HG02798 (cell line): ENCODE measurements at regions not wholly inside any gene's neighbourhood (a gene's known extent, or its start where the extent isn't known, plus 50 kb on each side); places are given as distances from the start of the nearest gene placed in this dataset.
"Not testable (repeated sequence)": the region's sequence is repeated elsewhere in the genome, so short reads cannot be mapped to it uniquely, and the experiment has no call there.

Source experiments
- ATAC-seq: cut with Tn5 transposase; IDR thresholded peaks from one replicate; pipeline ENCODE4 v1.9.1; 2021; ENCODE audit warnings: mild to moderate bottlenecking; ENCODE audit not compliant: unreplicated experiment, poor library complexity

GRCh38 chr1:29801561-29801973 is 565.2 kb downstream of the PTPRU start:
- ATAC-seq: no peak

- ATAC-seq: no peak
Measured at GRCh38 chr1:29801003-29801402, 564.7 kb downstream of the PTPRU start.

- ATAC-seq: no peak
Measured at GRCh38 chr1:29800522-29800956, 564.2 kb downstream of the PTPRU start.

- no peak for ATAC-seq
Measured at GRCh38 chr1:29800120-29800519, 563.8 kb downstream of the PTPRU start.

GRCh38 chr1:29798699-29799566 is 562.6 kb downstream of the PTPRU start:
- no peak for ATAC-seq

- ATAC-seq: not testable (repeated sequence)
Measured at GRCh38 chr1:29797125-29797524, 560.8 kb downstream of the PTPRU start.

DNA sequence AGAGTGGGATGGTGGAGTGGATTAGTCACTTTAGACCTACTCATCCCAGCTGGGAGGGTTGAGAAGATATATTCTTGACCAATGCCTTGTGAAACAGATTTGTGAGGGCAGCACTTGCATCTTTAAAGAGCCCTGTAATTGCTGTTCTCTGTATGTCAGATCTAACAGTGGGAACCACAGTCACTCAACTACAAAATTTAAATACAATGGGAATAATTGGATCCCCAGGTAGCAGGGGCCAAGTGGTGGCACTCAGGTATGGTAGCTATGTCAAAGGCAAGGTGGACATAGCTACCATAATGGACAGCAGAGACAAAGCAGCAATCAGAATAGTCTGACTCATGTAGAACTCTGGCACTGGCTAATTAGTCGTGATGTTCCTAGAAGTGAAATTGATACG is 559.6 kb downstream of the PTPRU start:
- ATAC-seq: not testable (repeated sequence)

DNA sequence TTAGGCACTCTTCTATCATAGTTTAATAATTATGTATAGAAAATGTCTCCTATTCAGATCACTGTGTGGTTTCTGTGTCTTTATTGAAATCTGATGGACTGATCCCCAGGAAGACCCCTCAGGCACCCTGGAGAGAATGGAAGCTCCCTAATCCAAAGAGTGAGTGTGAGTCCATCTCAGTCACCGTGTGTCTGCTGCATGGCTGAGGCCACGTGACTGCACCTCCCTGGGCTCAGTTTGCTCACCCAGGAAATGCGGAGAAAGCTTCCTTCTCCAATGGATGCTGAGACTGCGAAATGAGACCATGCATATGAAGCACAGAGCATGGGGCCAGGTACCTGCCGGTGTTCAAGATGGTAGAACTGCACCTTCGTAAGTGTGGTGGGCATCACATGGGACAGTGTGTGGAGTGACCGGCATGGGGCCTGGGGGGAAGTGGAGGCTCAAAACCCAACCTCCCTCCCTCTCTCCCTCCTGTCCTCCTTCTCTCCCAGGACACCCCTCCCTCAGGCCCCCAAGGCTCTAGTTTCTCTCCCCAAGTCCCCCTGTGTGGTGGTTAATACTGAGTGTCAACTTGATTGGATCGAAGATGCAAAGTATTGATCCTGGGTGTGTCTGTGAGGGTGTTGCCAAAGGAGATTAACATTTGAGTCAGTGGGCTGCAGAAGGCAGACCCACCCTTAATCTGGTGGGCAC is 557.5 kb downstream of the PTPRU start:
- ATAC-seq: no peak

GRCh38 chr1:29793101-29793546 is 556.8 kb downstream of the PTPRU start:
- no peak for ATAC-seq

DNA sequence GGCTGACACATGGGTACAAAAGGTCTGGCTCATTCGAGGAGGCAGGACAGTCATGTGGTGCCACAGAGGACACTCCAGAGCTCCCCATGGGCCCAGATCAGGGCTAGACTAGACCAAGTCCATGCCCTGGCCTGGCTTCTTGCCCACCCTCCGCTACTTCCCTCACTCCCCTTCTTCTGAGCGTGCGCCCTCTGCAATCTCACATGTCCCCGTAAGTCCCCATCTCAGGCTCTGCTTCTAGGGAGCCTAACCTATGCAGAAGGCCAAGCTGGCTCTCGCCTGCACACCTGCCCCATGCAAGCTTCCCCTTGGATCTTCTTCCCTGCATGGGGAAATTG is 553.6 kb downstream of the PTPRU start:
- no peak for ATAC-seq

- no peak for ATAC-seq
Measured at GRCh38 chr1:29789221-29789909, 553.0 kb downstream of the PTPRU start.

DNA sequence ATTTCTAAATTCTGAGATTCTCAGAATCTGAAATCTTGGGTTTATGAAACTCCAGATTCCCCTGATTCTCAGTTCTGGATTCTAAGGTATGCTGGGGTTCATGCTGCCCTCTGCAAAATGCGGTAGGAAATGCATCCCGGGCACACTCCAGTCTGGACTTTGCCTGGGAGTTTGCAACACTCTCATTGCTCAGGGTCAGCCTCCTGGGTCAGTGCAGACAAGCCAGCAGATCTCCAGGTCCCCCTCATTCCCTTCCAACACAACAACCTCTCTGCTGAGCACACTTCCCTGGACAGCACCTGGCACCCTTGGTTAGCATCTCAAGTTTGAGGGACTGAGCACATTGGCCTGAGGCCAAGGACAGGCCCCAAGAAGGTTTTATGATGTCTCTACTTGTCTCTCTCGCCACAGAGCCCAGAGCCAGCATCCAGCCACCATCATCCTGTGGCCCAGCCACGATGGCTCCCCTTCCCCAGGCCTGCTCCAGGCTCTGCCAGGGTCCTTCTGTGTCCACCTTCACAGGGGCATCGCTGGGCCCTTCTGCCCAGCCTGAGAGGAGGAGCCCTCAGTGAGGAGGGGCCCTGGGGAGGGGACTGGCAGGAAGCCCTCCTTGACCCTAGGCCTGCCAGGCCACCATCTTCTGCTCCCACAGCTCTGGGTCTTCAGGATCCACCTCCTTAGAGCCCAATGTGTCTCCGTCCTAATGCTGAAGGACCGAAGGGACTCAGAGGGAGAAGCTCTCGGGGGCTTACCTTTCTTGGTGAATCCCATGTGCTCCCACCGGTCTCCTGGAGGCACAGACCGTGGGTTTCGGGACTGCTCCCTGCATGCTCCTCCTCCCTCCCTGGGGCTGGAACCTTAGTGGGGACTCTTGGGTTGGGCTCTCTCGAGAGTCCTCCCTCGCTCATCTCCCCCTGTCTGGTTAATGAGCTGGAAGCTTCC is 550.7 kb downstream of the PTPRU start:
- ATAC-seq: no peak

GRCh38 chr1:29786195-29786594 is 549.9 kb downstream of the PTPRU start:
- ATAC-seq: no peak

DNA sequence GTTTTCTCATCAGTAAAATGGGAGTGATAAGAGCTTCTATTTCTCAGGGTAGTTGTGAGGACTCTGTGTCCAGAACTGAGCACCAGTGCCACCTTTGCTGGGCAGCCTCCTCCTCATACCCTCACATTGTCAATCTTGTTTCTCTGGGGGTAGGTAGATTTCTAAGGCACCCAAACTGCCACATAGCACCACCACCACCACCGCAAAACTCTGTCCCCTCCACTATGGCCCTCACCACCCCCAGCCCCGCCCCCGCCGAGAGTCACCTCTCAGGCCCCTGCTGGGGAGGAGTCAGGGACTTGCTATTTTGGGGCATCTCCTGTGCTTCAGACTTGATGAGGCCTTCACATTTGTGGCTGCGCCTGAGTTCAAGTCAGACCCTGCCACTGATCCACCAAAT is 549.2 kb downstream of the PTPRU start:
- no peak for ATAC-seq

DNA sequence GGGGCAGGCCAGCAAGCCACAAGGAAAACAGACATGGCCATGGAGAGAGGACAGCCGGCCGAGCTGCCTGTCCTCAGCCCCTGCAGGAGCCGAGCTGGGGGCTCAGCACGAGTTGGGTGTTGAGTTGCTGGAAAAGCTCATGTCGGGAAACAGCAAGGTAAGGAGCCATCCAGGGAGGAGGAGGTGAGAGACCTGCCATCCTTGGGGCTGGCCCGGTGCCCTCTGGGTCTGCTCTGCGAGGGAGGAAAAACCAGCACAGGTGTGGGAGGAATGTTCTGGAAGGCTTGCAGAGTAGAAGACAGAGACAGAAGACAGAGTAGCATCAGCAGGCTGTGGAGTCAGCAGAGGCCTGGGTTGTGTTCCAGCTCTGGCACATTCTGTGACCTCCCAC is 548.8 kb downstream of the PTPRU start:
- no peak for ATAC-seq

DNA sequence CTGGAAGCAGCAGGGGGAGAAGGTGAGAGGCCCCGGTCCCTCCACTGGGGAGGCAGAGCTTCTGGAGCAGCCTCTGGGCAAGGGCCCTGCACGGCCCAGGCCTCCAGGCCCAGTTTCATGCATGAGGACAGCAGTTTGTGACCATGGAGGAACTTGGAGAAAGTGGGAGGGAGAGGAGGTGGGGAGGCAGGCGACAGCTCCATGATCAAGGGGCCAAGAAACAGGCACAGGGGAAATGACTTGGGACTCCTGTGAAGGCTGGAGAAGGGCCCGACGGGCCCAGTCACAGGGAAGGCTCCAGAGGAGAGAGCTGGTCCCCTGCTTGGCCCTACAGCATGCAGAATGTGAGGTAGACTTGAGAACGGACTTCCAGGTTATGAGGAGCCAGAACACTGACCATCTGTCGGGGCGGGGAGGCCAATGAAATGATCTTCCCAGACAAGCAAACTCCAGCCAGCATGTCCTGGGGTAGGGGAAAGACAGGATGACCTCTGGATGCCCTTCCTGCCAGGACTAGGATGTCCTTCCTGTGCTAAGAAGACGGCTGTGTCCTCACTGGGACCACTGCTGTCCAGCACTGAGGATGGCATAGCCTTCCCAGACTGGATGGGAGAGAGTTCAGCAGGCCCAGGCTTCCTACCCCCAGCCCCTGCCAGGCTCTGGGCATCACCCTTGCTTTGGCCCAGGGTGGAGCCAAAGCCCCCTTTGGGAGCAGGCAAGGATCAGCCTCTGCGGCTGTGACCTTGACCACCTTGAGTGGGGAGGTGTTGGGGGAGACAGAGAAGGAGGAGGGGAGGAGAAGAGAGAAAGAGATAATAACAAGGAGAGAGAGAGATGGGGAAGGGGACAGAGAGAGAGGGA is 548.2 kb downstream of the PTPRU start:
- ATAC-seq: no peak

DNA sequence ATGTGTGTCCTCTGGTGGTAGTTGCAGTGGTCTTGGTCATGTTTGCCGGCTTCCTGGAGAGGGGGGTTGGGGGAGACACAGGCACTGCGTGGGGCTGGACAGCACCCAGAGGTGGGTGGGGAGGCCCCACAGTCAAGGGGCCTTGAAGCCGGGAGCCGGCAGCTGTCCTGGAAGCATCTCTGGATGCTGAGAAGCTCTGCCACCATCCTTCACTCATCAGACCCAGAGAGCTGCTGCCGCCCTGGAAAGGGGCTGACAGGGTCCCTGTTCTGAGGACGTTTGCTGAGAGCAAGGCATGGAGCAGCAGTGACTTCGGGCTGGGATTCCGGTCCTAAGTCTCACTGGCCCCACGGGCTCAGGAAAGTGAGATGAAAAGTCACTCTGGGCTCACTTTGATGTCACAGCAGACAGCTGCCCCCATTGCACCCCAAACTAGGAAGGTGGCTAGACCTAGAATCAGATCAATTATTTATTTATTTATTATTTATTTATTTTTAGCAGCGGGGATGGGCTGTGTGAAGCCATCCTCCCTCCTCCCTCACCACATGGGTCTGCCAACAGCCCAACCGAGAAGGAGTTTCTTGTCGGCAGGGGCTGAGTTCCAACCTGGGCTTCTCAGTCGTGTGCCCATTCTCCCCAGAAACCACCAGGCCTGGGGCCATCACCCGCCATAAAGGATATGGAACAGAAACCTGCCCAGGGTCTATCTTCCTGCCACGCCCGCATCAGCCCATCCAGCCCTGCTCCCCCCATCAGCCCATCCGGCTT is 547.4 kb downstream of the PTPRU start:
- ATAC-seq: no peak

DNA sequence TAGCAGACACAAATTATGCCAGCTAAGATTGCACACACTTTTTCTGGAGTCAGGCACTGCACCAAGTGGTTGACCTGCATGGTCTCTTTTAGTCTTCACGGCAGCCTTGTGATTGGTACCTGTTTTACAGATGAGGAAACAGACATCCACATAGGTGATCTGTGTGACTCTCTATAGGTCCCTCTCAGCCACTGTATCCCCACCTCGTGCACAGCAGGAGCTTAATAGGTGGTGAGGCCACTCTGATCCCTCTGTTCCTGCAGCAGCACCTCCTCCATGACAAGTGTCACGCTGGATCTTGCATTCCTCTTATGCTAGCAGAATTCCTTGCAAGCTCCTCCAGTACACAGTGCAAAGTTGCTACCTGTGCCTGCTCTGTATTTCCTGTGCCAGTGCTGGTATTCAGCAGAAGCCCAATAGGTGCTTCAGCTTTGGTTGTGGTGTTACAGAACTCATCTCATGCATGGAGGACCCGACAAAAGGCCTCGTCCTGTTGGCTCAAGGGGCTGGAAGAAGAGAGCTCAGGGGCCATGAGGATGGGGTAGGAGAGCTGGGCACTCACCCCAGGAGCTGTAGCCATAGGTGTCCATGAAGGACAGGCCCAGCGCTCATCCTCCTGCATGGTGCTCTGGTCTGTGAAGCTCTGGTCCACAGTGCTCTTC is 546.7 kb downstream of the PTPRU start:
- no peak for ATAC-seq
